ENCODE measurements at regions not wholly inside any gene's neighbourhood (a gene's known extent, or its start where the extent isn't known, plus 50 kb on each side); places are given as distances from the start of the nearest gene placed in this dataset.
"Not testable (repeated sequence)": the region's sequence is repeated elsewhere in the genome, so short reads cannot be mapped to it uniquely, and the experiment has no call there.

GRCh38 chr14:21760360-21760759 is 86.7 kb upstream of the OR4E1 start:
- not testable (repeated sequence) for TF ChIP-seq ARID2 (CRISPR knock-in tag; IDR thresholded peaks at IDR 0.05; ENCODE audit: borderline replicate concordance); TBL1XR1 (IDR thresholded peaks at IDR 0.05; ENCODE audit: borderline replicate concordance, low read length, partially characterized antibody); MAX (IDR thresholded peaks at IDR 0.05); SP140L (CRISPR knock-in tag; IDR thresholded peaks at IDR 0.05; ENCODE audit: borderline replicate concordance); ZBTB43 (CRISPR knock-in tag; conservative IDR thresholded peaks at IDR 0.05); CTCF (CRISPR knock-in tag; IDR thresholded peaks at IDR 0.05); JUN (CRISPR knock-in tag; IDR thresholded peaks at IDR 0.05); TCF7 (IDR thresholded peaks at IDR 0.05; ENCODE audit: low read depth); HNF4A (CRISPR knock-in tag; IDR thresholded peaks at IDR 0.05); FOXJ3 (CRISPR knock-in tag; IDR thresholded peaks at IDR 0.05; ENCODE audit: borderline replicate concordance); E2F1 (CRISPR knock-in tag; IDR thresholded peaks at IDR 0.05); ZNF382 (CRISPR knock-in tag; IDR thresholded peaks at IDR 0.05; ENCODE audit: borderline replicate concordance)

All from HepG2 (cell line).